ACC112 (cell line): ENCODE measurements at regions not wholly inside any gene's neighbourhood (a gene's known extent, or its start where the extent isn't known, plus 50 kb on each side); places are given as distances from the start of the nearest gene placed in this dataset.
"Not testable (repeated sequence)": the region's sequence is repeated elsewhere in the genome, so short reads cannot be mapped to it uniquely, and the experiment has no call there.

Experiments
- H2AFZ ChIP-seq: fragments of 200-600 bp; sonication (generic); one replicate; pipeline ENCODE4 v1.6.0; 2017; ENCODE audit warnings: antibody characterized with exemption, low read length; ENCODE audit not compliant: unreplicated experiment
- H3K27ac ChIP-seq: fragments of 200-600 bp; sonication (generic); 2 replicates; pipeline ENCODE4 v1.5.1; 2014; ENCODE audit warnings: low read depth, mild to moderate bottlenecking, antibody characterized with exemption, low read length, moderate library complexity
- H3K27me3 ChIP-seq: fragments of 200-600 bp; sonication (generic); 2 replicates; pipeline ENCODE4 v1.6.1; 2014; ENCODE audit warnings: mild to moderate bottlenecking, antibody characterized with exemption, low read length, moderate library complexity, mixed read lengths; ENCODE audit not compliant: insufficient read depth
- H3K36me3 ChIP-seq: fragments of 200-600 bp; sonication (generic); 2 replicates; pipeline ENCODE4 v1.6.1; 2016; ENCODE audit warnings: mild to moderate bottlenecking, antibody characterized with exemption, low read length, moderate library complexity, mixed read lengths; ENCODE audit not compliant: insufficient read depth
- H3K4me1 ChIP-seq: fragments of 200-600 bp; sonication (generic); one replicate; pipeline ENCODE4 v1.6.1; 2016; ENCODE audit warnings: low read length, mixed read lengths; ENCODE audit not compliant: insufficient read depth, unreplicated experiment, control insufficient read depth
- H3K4me3 ChIP-seq: fragments of 200-600 bp; sonication (generic); 2 replicates; pipeline ENCODE4 v1.5.1; 2014; ENCODE audit warnings: mild to moderate bottlenecking, low read depth, low read length
- H3K79me2 ChIP-seq: fragments of 200-600 bp; sonication (generic); one replicate; pipeline ENCODE4 v1.6.0; 2016; ENCODE audit warnings: low read length; ENCODE audit not compliant: control insufficient read depth, unreplicated experiment, insufficient read depth

DNA sequence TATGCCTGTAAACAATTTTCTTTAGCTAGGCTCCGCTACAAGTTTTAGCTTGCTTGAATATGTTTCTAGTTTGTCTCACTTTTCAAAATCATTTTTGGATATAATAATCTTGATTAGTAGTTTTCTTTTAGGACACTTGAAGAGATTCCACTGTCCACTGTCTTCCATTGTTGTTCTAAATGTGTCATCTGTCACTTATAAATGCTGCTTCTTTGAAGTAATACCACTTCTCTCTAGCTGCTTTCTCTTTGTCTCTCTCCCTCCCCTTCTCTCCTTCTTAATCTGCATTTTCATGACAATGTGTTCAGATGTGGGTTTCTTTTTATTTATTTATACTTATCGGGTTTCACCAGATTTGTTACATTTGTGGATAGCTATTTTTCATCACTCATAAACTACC is 73.7 kb upstream of the DPP10 start:
- no peaks in the 10 kb centered on the region for H3K4me1 ChIP-seq
- H3K36me3 ChIP-seq: no peaks in the 10 kb centered on the region
- no peak overlapping the region for H2AFZ ChIP-seq
- H3K79me2 ChIP-seq: no peaks in the 10 kb centered on the region
- H3K27ac ChIP-seq: no peak overlapping the region
- no peaks in the 10 kb centered on the region for H3K27me3 ChIP-seq
- H3K4me3 ChIP-seq: no peak overlapping the region

DNA sequence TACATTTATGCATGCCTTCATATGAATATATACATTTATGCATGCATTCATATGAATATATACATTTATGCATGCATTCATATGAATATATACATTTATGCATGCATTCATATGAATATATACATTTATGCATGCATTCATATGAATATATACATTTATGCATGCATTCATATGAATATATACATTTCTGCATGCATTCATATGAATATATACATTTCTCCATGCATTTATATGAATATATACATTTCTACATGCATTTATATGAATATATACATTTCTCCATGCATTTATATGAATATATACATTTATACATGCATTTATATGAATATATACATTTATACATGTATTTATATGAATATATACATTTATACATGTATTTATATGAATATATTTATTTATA is 70.7 kb upstream of the DPP10 start:
- H2AFZ ChIP-seq, H3K4me1 ChIP-seq, H3K4me3 ChIP-seq, H3K27ac ChIP-seq, H3K27me3 ChIP-seq, H3K36me3 ChIP-seq, H3K79me2 ChIP-seq: not testable (repeated sequence)

DNA sequence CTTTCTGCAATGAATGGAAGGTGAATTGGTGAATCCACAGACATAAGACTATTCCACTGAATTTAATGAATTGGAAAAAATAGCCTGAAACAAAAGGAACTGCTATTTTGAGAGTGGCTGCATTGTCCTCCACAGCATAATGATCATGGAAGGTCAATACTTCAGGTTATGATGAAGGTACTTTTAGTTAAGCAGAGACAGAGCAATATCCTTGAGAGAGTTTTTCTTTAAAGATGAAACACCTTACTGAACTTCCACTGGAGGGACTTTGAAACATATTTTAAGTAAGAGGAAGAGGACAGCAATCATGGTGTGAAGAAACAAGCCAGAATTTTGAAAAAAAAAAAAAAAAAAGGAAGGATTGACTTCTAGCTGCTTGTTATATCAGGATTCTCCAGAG is 68.8 kb upstream of the DPP10 start:
- Histone ChIP-seq H3K36me3 (no peaks in the 10 kb centered on the region), H3K79me2 (no peaks in the 10 kb centered on the region), H3K27me3 (no peaks in the 10 kb centered on the region), H2AFZ (no peak overlapping the region), H3K4me1 (no peaks in the 10 kb centered on the region), H3K4me3 (no peak overlapping the region), H3K27ac (no peak overlapping the region)

DNA sequence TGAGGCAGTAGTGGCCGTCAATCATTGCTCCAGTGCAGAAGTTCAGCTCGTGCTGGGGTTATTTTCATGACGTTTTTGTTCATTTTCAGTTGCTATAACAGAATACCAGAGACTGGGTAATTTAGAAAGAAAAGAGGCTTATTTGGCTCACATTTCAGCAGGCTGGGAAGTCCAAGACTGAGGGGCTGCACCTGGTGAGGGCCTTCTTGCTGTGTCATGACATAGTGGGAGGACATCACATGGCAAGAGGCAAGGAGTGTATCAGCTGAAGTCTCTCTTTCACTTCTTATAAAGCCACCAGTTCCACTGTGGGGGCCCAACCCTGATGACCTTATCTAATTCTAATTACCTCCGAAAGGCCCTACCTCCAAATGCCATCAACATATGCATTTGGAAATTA is 58.0 kb upstream of the DPP10 start:
- H3K27ac ChIP-seq: no peak overlapping the region
- no peaks in the 10 kb centered on the region for H3K36me3 ChIP-seq
- no peak overlapping the region for H3K4me3 ChIP-seq
- no peaks in the 10 kb centered on the region for H3K79me2 ChIP-seq
- H2AFZ ChIP-seq: no peak overlapping the region
- no peaks in the 10 kb centered on the region for H3K27me3 ChIP-seq
- no peaks in the 10 kb centered on the region for H3K4me1 ChIP-seq

DNA sequence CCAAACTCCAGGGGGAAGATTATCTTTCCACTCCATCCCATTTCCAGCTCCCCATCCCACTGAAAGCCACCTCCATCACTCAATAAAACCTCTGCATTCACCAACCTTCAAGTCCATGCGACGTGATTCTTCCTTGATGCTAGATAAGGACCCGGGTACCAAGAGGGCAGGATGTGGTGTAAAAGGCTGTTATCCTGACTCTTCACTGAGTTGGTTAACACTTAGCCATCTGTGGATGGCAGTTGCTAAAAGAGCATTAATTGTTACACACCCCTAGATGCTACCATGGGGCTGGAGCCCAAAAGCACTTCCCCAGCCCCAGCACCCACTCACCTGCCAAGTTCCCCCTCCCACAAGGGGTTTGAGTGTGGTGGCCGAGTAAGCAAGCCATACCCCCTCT is 53.4 kb upstream of the DPP10 start:
- no peaks in the 10 kb centered on the region for H3K4me1 ChIP-seq
- no peak overlapping the region for H3K4me3 ChIP-seq
- no peak overlapping the region for H3K27ac ChIP-seq
- H3K27me3 ChIP-seq: no peaks in the 10 kb centered on the region
- H2AFZ ChIP-seq: no peak overlapping the region
- H3K36me3 ChIP-seq: no peaks in the 10 kb centered on the region
- H3K79me2 ChIP-seq: no peaks in the 10 kb centered on the region
